HFFc6 (cell line): ENCODE measurements at regions not wholly inside any gene's neighbourhood (a gene's known extent, or its start where the extent isn't known, plus 50 kb on each side); places are given as distances from the start of the nearest gene placed in this dataset.

Experiments
- DNase-seq: peaks from one replicate; pipeline ENCODE4 v3.0.0-alpha.2; 2018
- H3K27ac Mint-ChIP-seq: 2 replicates; pipeline ENCODE4 v1.8.0; 2020; ENCODE audit warnings: mild to moderate bottlenecking, mixed read lengths
- H3K27me3 Mint-ChIP-seq: 2 replicates; pipeline ENCODE4 v1.8.0; 2021; ENCODE audit warnings: mild to moderate bottlenecking, moderate library complexity, mixed read lengths; ENCODE audit not compliant: insufficient read depth
- H3K36me3 Mint-ChIP-seq: 2 replicates; pipeline ENCODE4 v1.8.0; 2021; ENCODE audit warnings: low read depth, mixed read lengths
- H3K4me1 Mint-ChIP-seq: 2 replicates; pipeline ENCODE4 v1.8.0; 2020; ENCODE audit warnings: low read depth, mixed read lengths
- H3K4me3 Mint-ChIP-seq: 2 replicates; pipeline ENCODE4 v1.8.0; 2020; ENCODE audit warnings: mild to moderate bottlenecking, moderate library complexity, mixed read lengths
- H3K9me3 Mint-ChIP-seq: 2 replicates; pipeline ENCODE4 v1.8.0; 2020; ENCODE audit warnings: mild to moderate bottlenecking, mixed read lengths
- TF ChIP-seq, protein P1 (sequence below): fragments of 200-600 bp; sonication (generic); IDR thresholded peaks from 2 replicates; pipeline ENCODE4 v1.5.0; 2021; ENCODE audit warnings: antibody characterized with exemption, mild to moderate bottlenecking

DNA sequence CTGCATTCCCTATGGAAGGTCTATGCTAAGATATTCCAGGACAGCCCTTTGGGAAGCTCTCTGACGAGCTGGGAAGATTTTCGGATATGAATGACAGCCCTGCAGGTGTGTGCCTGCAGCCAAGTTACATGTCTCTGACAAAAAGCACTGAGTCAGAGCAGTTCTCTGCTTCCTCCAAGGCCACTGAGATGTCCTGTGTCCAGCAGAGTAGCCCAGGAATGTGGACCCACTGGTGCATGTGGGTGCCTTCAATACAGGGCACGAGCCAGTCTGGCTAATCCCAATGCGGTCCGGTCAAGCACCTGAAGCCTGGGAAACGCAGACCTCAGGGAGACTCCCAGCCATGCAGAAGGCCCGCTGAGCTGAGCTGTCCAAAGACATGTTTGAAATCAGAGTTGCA lies 565.7 kb downstream of the TCERG1L start:
- H3K27me3 Mint-ChIP-seq = peaks cover 2% of the 10 kb centered on the region; the same call in 1 of the 2 replicates
- no peak overlapping the region for H3K27ac Mint-ChIP-seq
- peaks cover 64% of the 10 kb centered on the region for H3K9me3 Mint-ChIP-seq
- H3K4me3 Mint-ChIP-seq = no peak overlapping the region
- no peak for DNase-seq
- TF ChIP-seq, protein P1, sequence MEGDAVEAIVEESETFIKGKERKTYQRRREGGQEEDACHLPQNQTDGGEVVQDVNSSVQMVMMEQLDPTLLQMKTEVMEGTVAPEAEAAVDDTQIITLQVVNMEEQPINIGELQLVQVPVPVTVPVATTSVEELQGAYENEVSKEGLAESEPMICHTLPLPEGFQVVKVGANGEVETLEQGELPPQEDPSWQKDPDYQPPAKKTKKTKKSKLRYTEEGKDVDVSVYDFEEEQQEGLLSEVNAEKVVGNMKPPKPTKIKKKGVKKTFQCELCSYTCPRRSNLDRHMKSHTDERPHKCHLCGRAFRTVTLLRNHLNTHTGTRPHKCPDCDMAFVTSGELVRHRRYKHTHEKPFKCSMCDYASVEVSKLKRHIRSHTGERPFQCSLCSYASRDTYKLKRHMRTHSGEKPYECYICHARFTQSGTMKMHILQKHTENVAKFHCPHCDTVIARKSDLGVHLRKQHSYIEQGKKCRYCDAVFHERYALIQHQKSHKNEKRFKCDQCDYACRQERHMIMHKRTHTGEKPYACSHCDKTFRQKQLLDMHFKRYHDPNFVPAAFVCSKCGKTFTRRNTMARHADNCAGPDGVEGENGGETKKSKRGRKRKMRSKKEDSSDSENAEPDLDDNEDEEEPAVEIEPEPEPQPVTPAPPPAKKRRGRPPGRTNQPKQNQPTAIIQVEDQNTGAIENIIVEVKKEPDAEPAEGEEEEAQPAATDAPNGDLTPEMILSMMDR = no peak
- H3K36me3 Mint-ChIP-seq = peaks cover 17% of the 10 kb centered on the region
- no peaks in the 10 kb centered on the region for H3K4me1 Mint-ChIP-seq

DNA sequence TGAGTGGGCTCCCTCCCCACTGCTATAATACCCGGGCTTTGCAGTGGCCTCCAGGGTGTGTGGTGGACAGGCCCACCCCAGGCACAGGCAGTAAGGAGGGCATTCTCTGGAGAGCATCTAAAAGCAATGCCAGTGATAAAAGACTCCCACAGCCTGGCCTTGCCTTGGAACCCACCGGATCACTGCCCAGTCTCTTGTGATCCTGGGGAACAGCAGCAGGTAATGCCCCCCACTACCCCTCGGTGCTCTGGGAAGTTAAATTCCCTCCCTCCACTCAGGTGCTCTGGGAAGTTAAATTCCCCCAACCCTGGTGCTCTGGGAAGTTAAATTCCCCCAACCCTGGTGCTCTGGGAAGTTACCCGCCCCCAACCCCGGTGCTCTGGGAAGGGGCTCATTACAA lies 565.2 kb downstream of the TCERG1L start:
- H3K9me3 Mint-ChIP-seq = peaks cover 66% of the 10 kb centered on the region

DNA sequence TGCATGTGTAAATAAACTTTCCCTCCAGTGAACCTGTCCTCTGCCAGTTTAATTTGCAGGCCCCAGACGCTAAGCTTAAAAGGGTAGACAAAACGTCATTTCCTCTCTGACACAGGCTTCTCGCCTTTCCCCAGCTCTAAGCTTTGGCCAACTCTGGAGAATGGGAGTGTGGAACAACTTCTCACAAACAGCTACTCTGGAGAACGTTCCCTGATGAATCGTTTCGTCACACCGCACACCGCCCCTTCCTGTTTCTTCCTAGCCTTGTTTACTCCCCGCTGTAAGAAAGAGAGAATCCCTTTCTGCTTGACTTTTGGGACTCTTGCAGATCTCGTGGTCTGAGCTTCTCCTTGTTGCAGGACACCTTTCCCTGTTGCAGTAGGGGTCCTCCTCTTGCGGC lies 564.2 kb downstream of the TCERG1L start:
- TF ChIP-seq, protein P1 = no peak
- H3K4me1 Mint-ChIP-seq = no peaks in the 10 kb centered on the region
- no peak overlapping the region for H3K4me3 Mint-ChIP-seq
- H3K27me3 Mint-ChIP-seq = peaks cover 2% of the 10 kb centered on the region
- H3K27ac Mint-ChIP-seq = no peak overlapping the region
- DNase-seq = no peak
- peaks cover 17% of the 10 kb centered on the region for H3K36me3 Mint-ChIP-seq
- peaks cover 67% of the 10 kb centered on the region for H3K9me3 Mint-ChIP-seq

More for the DNA sequence above, 565.2 kb downstream of the TCERG1L start:
- Mint-ChIP-seq H3K4me1 (no peaks in the 10 kb centered on the region), H3K27me3 (peaks cover 2% of the 10 kb centered on the region; the same call in 1 of the 2 replicates), H3K36me3 (peaks cover 17% of the 10 kb centered on the region), H3K4me3 (no peak overlapping the region), H3K27ac (no peak overlapping the region)
- no peak for DNase-seq
- TF ChIP-seq, protein P1 = no peak

DNA sequence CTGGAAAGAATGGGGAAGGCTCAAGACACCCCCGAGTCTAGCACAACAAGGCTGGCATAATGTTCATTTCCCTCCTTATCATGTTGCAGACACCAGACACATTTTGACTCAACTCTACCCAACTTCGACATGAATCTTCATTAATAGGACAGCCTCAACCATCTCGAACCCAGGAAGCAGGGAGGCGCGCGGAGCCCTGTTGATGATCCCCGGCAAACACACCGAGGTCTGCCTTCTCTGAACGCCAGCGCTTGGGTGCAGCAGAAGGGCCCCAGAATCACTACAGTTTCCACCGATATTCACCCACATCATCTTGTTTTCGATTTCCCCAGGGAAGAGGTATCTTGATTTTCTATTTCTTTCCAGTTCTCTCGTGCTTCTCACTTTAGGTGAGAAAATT lies 563.6 kb downstream of the TCERG1L start:
- TF ChIP-seq, protein P1 = no peak
- no peak overlapping the region for H3K27ac Mint-ChIP-seq
- no peaks in the 10 kb centered on the region for H3K4me1 Mint-ChIP-seq
- H3K9me3 Mint-ChIP-seq = peaks cover 67% of the 10 kb centered on the region
- no peak overlapping the region for H3K4me3 Mint-ChIP-seq
- H3K27me3 Mint-ChIP-seq = peaks cover 2% of the 10 kb centered on the region
- peaks cover 17% of the 10 kb centered on the region for H3K36me3 Mint-ChIP-seq
- DNase-seq = no peak

DNA sequence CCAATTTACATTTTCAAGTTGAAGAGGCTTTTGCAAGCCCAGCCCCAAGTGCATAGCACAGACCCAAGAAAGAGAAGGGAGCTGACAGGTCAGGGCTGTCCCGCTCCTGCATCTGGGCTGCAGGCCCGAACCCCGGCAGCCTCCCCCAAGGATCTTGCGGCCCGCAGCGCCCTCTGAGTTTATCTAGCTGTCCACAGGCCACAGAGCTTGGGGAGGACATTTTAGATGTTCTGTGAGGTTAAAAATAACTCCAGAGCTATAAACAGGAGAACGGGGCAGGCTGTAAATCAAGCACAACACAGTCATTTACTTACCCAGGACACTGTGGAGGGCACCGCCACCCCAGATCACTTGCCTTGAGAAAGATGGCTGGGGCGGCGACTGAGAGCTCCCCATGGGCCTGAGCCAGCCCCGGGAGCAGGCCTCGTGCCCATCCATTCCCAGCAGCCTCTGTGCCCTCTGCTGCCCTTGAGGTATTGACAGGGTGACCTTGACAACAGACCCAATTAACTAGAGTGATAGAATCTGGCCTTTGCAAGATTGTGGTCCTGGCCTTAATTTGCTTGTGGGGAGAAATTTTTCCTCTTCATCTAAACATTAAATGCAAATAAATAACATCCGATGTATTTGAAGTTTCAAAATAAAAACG lies 563.0 kb downstream of the TCERG1L start:
- no peak overlapping the region for H3K4me3 Mint-ChIP-seq
- peaks cover 17% of the 10 kb centered on the region for H3K36me3 Mint-ChIP-seq
- H3K9me3 Mint-ChIP-seq = peaks cover 72% of the 10 kb centered on the region
- TF ChIP-seq, protein P1 = no peak
- H3K4me1 Mint-ChIP-seq = no peaks in the 10 kb centered on the region
- H3K27ac Mint-ChIP-seq = no peak overlapping the region
- DNase-seq = no peak
- H3K27me3 Mint-ChIP-seq = peaks cover 2% of the 10 kb centered on the region
